ENCODE measurements at regions not wholly inside any gene's neighbourhood (a gene's known extent, or its start where the extent isn't known, plus 50 kb on each side); places are given as distances from the start of the nearest gene placed in this dataset.

DNA sequence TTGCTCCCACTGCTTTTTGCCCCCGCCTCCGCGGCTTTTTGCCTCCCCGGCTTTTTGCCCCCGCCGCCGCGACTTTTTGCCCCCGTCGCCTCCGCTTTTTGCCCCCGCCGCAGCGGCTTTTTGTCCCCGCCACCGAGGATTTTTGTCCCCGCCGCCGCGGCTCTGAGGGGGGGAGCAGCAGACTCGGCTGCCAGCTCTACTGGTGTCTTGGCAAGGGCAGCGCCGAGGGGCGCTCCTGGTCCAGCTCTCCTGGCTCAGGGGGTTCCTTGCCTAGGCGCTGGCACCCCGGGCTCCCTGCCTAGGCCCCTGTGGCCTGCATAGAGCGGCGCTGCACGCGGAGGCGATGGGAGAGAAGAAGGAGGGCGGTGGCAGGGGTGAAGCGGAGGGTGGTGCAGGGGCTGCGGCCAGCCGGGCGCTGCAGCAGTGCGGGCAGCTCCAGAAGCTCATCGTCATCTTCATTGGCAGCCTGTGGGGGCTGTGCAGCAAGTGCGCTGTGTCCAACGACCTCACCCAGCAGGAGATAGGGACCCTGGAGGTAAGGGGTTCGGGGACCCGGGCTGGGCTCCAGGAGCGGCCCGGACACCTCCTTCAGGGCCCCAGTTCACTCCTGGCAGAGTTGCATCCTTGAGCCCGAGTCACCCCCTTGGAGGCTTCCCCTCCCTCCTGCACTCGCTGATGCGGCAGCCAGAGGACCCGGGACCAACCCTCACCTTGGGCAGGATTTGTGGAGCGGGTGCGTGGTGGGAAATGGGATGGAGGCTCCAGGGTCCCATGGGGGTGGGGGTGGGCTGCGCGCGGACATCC, 642.4 kb downstream of the GOLGA6L6 start:
- TF ChIP-seq, protein P1, sequence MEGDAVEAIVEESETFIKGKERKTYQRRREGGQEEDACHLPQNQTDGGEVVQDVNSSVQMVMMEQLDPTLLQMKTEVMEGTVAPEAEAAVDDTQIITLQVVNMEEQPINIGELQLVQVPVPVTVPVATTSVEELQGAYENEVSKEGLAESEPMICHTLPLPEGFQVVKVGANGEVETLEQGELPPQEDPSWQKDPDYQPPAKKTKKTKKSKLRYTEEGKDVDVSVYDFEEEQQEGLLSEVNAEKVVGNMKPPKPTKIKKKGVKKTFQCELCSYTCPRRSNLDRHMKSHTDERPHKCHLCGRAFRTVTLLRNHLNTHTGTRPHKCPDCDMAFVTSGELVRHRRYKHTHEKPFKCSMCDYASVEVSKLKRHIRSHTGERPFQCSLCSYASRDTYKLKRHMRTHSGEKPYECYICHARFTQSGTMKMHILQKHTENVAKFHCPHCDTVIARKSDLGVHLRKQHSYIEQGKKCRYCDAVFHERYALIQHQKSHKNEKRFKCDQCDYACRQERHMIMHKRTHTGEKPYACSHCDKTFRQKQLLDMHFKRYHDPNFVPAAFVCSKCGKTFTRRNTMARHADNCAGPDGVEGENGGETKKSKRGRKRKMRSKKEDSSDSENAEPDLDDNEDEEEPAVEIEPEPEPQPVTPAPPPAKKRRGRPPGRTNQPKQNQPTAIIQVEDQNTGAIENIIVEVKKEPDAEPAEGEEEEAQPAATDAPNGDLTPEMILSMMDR (IDR thresholded peaks at IDR 0.05 in 8 of 11, conservative IDR thresholded peaks at IDR 0.05 in 3 of 11), result no peak
- no peak for TF ChIP-seq POLR2A (IDR thresholded peaks at IDR 0.05)
